Pulmonary artery endothelial cell (primary cell): ENCODE measurements at regions not wholly inside any gene's neighbourhood (a gene's known extent, or its start where the extent isn't known, plus 50 kb on each side); places are given as distances from the start of the nearest gene placed in this dataset.
A peak's percentile ranks its signal among the peaks of the same experiment; 100 is the strongest.

ENCODE experiments used
- DNase-seq: peaks from one replicate; pipeline ENCODE4 v3.0.0-alpha.2; 2011; ENCODE audit warnings: low read depth, low spot score

DNA sequence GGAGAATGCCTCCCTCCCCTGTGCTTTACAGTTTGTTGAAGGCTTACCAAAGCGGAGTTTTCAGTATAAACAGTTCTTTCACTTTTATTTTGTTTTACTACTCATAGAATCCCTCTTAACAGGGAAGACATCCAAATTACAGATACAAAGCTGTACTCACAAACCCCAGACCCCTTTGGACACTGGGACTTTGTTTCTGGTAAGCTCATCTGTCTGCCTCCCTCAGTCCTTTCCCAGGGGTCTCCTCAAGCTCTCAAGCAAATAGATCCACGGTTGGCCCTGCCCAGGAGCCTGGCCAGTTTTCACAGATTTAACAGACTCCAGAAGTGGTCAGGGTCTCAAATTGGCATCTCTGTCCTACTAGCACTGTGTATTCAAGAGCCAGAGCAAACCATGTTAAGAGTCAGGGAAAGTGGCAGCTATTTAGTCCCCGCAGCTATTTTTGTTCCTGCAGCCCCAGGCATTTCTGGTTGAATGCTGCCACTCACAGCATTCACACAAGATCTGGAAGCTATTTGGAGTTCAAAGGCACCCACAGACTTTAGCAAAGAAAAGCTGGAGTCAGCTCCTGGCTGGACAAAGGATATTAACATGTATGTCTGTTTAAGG, 54.2 kb downstream of the TMEM100 start:
- no peak for DNase-seq

DNA sequence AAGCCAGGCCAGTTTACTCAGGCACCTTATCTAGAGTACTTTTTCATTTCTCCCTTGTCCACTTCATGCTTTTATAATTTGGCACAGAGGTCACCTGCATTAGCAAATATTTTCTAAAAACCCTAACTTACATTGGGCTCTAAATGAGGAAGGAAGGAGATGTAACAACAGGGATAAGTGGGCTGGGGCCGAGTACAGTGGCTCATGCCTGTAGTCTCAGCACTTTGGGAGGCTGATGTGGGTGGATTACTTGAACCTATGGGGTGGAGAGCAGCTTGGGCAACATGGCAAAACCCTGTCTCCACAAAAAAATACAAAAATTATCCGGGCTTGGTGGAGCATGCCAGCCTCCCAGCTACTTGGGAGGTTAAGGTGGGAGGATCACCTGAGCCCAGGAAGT, 55.9 kb downstream of the TMEM100 start:
- DNase-seq, result no peak

GRCh38 chr17:55664287-55664686, 58.4 kb downstream of the TMEM100 start:
- DNase-seq, result no peak

DNA sequence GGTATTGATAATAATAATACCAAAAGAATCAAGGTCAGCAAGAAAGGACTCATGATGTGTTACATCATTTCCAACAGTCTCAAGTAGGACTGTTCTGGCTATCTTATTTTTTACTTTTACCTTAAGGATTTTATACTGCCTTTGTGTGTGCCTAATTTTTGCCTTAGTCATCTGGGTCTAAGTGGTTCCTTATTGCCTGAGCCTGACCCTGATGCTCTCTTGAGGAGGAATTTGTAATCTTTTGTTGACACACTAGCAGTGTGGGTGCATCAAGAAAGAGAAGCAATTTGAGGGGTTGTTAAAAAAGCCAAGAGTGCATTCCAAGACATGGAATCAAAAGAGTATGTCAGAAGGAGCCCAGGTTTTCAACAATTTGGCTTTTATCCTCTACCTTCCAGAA, 59.3 kb downstream of the TMEM100 start:
- DNase-seq, result no peak

DNA sequence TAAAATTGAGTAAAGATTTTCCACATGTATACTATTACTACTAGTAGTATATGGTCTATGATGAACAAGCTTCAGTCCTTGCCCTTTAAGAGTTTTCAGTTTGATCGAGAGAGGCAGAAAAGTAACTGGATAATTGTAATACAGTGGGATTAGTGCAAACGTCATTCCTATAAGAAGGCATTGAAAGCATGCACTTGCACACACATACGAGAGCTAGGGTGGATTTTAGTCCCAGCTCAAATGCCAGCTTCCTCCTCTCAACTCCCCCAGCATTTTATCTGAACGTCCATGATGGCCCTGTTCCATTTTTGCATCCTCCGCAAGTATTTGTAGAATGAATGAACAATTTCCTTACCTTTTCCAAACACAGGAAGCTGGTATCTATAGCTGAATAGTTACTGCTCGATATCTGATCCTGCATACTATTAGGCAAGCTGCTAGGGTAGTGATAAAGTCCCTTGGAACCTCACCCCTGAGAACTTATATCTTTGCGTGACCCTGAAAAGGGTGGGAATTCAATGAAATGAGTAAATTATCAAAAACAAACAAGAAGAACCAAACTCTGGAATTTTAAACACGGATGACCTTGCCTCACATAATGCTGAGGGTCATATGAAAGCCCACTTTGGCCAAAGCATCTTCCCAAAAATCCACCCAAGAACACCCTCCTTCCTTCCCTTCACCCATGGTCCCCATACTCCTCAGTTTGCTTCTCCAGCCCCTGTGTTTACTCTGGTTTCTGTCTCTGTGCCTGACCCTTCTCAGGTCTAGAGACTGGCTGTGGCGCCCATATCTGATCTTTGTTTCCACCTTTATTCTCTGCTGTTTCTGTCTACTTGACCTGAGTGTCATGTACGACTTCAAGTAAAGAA, 60.5 kb downstream of the TMEM100 start:
- DNase-seq, result no peak

GRCh38 chr17:55661256-55661758, 61.4 kb downstream of the TMEM100 start:
- no peak for DNase-seq

GRCh38 chr17:55660178-55660886, 62.3 kb downstream of the TMEM100 start:
- DNase-seq, result no peak

GRCh38 chr17:55659661-55660060, 63.0 kb downstream of the TMEM100 start:
- no peak for DNase-seq

- DNase-seq, result no peak
Observed at GRCh38 chr17:55655777-55656176, 66.9 kb downstream of the TMEM100 start.

GRCh38 chr17:55654821-55655220, 67.8 kb downstream of the TMEM100 start:
- DNase-seq, result no peak

- DNase-seq, result no peak
Observed at GRCh38 chr17:55654022-55654421, 68.6 kb downstream of the TMEM100 start.

DNA sequence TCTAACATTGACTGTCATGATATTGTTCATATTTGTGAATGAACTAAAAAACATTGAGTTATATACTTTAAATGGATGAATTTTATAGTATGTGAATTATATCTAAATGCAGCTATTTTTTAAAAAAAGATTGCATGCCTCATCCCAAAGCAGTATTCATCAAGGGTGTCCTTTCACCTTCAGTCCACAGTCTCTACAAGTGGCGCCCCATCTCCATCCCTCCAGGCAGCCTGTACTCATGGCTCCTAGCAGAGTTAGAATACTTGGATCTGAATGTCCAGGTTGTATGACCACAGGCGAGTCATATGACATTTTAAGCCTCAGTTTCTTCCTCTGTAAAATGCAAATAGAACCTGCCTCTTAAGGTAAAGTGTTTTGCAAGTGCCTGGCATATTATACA, 69.8 kb downstream of the TMEM100 start:
- no peak for DNase-seq

- no peak for DNase-seq
Observed at GRCh38 chr17:55652114-55652823, 70.4 kb downstream of the TMEM100 start.

DNA sequence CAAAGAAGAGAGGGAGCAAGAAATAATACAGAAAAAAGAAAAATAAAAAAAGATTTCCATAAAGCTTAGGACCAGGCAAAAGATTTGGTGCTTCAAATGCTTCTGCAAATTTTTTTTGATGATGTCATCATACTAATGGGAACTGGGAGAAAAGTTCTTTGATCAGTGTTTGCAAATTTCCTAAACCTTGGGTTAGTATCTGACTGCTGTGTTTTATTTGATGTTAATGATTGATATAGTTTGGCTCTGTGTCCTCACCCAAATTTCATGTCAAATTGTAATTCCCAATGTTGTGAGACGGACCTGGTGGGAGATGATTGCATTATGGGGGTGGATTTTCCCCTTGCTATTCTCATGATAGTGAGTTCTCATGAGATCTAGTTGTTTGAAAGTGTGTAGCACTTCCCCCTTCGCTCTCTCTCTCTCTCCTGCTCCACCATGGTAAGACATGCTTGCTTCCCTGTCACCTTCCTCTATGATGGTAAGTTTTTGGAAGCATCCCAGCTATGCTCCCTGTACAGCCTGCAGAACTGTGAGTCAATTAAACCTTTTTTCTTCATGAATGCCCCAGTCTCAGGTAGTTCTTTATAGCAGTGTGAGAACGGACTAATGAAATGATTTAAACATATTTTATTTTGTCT, 72.6 kb downstream of the TMEM100 start:
- no peak for DNase-seq

DNA sequence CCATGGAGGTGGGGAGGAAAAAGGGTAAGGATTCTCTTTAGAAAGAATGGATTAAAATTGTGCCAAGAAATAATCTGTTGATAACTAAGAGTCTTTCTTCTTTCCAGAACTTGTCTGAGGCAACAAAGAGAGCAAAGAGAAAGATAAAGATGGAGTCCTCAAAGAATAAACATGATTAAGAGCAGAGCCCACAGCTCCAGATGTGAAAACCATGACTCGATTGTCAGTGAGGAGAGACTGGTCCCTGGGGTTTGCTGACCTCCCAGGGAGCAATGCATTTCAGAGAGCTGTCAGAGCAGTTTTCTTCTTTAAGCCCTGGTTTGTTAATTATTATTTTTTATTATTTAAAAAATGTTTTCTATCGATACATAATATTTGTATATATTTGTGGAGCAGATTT, 74.6 kb downstream of the TMEM100 start:
- no peak for DNase-seq

GRCh38 chr17:55645361-55645760, 77.3 kb downstream of the TMEM100 start:
- DNase-seq, result no peak

GRCh38 chr17:55644346-55644745, 78.3 kb downstream of the TMEM100 start:
- no peak for DNase-seq

- DNase-seq, result no peak
Observed at GRCh38 chr17:55642741-55643140, 79.9 kb downstream of the TMEM100 start.

GRCh38 chr17:55641676-55642081, 81.0 kb downstream of the TMEM100 start:
- DNase-seq, result peak; percentile 46

- DNase-seq, result no peak
Observed at GRCh38 chr17:55639096-55639495, 83.6 kb downstream of the TMEM100 start.
